Stimulated activated CD8-positive, alpha-beta memory T cell treated with anti-CD3 and anti-CD28 coated beads, Interleukin-15, amount 100 ng/mL, for 1 hour (primary cell): ENCODE measurements at regions not wholly inside any gene's neighbourhood (a gene's known extent, or its start where the extent isn't known, plus 50 kb on each side); places are given as distances from the start of the nearest gene placed in this dataset.
"Not testable (repeated sequence)": the region's sequence is repeated elsewhere in the genome, so short reads cannot be mapped to it uniquely, and the experiment has no call there.

Experiments used
- DNase-seq: peaks from one replicate; pipeline ENCODE4 v3.0.0-alpha.2; 2020; ENCODE audit warnings: low read depth

DNA sequence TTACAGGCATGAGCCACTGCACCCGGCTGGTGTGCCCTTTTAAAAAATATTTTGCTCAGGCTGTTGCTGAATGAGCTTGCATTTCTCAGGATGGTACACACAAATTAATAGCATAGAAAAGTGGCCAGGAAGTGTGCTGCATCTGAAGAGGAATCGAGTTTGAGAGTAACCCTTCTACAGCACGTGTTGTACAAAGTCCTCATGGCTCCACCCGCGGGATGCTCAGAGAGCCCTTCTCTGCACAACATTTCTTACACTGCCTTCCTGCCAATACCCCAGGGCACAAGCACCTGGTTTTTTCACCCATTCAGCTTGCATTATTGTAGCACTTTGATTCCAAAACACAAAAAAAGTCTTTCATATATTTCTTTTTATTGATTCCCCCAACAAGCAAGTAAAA is 90.1 kb upstream of the NEDD4L start:
- DNase-seq: no peak

DNA sequence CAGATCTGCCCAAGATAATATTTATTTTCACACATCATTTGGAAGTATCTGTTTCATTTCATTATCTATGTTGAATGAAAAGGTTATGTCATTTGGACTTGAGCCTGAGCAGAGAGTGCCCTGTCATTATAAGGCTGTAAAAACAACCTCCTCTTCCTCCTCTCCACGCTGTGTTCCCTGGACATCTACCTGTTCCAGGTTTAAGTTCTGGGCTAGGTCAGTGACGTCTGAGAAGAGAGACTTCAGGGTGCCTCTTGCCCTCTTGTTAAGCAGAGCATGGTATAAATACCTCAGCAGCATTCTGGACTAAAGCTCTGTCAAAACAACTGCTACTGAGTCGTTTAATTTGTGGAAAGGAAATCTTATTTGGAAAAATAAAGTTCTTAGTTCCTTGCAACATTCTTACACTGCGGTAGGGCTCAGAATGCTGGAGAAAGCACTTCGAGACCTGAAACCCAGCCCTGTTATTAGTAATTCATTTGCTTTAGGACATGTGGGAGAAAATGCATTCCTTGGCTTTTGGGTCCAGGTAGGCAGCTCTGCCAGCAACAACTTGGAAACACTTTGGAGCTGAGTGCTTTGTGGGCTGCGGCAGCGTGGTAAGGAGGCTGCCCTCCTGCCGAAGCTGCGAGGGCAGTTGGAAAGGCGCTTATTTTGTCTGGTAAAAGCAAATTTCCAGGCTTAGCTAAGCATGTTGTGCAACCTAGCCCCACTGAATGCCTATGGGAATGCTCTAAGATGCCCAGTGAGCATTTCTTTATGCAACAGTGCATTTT is 91.8 kb upstream of the NEDD4L start:
- DNase-seq: no peak

DNA sequence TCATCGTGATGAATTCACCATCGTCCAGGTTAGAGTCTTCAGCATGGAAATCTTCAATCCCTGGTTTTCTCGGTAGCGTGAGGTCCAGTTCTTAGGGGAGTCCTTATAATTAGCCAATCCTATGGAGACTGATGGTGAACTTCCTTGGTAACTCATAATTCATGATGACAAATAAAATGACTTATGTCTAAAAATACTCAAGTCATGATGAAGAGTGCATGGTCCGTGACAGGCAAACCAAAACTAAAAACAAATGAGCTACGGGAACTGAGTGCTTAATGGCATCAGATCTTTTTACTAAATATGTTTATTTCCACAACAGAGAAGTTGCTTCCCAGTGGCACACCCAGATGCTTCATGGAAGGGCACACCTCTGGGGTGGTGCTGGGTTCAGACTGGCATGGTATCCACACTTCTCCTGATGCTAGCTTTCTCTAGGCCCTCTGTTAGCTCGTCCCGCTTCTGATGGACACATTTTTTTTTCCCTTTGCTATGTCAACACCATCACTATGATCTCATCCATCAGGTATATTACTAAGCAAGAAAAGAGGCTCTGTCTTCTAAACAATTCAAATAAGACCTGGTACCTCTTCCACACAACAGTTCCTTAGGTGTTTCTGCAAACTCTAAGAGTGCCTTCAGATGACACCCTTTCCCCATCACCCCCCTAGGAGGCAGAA is 92.8 kb upstream of the NEDD4L start:
- no peak for DNase-seq

DNA sequence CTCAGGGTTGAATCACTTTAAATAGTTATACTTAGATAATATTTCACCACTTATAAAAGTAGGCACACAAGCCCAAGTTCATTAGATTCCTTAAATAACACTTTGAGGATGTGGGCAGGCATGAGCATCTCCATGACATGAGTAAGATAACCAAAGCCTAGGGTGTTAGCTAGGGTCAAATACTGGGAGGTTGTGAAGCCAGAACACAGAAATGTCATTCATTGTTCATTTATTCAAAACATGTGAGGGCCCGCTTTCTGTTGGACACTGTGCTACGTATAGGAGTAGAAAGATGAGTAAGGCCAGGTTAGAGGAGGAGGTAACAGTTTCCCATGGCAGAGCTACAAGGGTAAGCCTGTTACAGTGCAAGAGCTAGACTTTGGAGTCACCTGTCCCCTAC is 93.5 kb upstream of the NEDD4L start:
- DNase-seq: no peak

DNA sequence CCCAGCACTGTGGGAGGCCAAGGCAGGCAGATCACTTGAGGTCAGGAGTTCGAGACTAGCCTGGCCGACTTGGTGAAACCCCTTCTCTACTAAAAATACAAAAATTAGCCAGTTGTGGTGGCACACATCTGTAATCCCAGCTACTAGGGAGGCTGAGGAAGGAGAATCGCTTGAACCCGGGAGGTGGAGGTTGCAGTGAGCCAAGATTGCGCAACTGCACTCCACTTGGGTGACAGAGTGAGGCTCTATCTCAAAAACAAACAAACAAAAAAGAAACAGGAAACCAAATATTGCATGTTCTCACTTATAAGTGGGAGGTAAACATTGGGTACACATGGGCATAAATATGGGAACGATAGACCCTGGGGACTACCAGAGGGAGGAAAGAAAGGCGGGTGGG is 94.7 kb upstream of the NEDD4L start:
- not testable (repeated sequence) for DNase-seq

DNA sequence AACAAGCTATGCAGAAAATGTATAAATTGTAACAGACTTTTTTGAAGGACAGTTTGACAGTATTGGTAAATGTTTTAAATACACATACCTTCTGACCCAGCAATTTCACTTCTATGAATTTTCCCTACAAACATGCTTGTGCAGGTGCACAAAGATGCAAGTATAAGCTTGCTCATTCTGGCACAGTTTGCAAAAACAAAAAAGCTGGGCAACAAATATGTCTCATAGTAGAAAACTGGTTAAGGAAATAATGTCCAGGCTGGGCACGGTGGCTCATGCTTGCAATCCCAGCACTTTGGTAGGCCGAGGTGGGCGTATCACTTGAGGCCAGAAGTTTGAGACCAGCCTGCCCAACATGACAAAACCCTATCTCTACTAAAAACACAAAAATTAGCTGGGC is 96.9 kb upstream of the NEDD4L start:
- no peak for DNase-seq

DNA sequence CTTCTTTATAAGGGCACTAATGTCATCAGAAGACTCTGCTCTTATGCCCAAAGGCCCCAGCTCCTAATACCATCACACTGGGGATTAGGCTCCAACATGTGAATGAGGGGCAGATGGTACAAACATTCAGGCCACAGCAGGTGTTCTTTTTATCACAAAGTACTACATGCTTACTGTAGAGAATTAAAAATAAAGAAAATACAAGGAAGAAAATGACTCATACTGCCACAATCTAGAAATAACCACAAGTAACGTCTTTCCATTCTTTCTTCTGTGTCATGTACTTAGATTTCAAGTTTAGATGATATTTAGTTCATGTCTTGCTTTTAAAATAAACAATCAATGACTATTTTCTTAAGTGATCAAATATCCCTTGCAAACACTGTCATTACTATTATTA is 100.3 kb upstream of the NEDD4L start:
- DNase-seq: no peak

DNA sequence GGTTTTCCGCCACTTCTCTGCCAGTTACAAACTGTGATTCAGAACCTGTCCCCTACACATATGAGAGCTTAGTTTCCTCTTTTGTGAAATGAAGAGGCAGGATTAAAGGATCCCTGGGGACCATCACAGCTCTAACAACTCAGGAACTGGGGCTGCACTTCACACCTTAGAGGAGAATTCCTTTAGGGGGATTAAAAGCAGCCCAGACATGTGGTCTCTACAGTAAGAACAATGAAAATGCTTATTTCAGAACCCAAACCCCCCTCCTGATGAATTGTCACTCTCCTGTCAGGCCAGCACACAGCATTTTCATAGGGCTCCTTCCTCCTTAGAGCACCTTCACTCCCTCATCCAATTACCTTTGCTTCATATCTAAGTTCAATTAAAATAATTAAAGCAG is 101.5 kb upstream of the NEDD4L start:
- DNase-seq: no peak

DNA sequence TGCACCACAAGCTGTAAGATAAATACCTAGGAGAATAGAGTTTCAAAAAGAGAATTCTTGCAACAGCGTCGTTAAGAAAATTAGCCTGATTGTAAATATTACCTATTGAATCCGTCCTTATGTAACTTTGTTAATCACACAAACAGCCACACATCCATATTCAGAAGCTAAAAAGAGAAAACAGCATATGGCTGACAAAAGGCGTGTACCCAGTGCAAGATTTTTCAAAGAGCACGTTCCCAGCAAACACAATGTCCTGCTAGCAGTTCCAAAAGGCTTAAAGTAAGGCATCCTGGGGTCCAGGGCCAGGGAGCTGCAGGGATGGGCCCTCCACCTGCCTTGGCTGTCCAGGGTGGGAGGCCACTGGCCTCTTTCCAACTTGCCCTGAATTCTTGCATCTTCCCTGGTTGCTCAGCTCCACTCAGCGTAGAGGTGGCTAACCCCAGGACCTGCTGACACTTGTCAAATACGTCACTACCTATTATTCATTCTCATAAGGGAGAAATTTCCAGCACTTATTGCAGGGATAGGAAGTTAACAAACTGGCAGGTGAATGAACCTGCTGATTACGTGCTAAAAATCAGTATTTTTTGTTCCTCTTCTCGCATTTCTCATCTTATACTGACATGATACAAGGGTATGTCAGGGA is 102.1 kb upstream of the NEDD4L start:
- no peak for DNase-seq

DNA sequence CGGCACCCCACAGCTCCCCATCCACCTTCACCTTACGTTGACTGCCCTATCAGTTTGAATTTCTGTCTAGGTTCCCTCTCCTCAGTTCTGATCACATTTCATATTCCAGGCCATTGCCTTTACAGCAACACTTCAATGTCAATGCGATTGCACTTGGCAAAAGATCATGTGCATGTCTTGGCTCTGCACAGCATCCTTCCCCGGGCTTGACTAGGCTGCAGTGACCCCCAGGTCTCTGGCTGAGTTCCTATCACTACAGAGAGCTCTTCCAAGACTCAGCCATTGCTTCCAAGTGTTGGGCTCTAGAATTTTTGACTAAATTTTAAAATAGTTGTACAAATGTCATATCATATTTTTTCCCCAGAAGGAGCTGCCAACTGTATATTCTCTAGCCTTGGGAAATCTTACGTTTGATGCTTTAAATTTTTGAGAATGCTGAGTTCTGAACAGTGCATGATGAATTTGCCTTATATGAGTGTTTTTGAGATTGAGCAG is 103.8 kb upstream of the NEDD4L start:
- DNase-seq: no peak

DNA sequence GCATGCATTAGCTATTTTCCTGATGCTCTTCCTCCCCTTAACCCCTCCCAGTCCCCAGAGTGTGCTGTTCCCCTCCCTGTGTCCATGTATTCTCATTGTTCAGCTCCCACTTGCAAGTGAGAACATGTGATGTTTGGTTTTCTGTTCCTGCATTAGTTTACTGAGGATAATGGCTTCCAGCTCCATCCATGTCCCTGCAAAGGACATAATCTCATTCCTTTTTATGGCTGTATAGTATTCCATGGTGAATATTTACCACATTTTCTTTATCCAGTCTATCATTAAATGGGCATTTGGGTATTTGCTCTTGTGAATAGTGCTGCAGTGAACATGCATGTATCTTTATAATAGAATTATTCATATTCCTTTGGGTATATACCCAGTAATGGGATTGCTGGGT is 109.7 kb upstream of the NEDD4L start:
- DNase-seq: not testable (repeated sequence)

DNA sequence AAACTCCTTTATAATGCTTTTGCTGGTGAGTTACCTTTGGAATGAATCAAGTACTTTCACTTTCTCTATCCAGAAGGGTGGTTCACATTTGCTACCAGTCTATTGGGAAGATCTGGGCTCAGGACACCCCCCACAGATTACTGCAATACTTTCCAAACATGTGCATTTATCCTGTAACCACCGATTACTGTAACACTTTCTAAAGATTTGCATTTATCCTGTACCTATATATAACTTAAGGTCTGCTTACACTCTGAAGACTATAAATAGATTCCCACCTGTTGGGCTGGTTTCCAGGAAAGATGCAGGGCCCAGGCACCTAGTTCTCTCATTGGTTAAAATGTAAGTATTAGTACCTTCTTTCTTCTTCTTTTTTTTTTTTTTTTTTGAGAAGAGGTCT is 113.0 kb upstream of the NEDD4L start:
- no peak for DNase-seq

DNA sequence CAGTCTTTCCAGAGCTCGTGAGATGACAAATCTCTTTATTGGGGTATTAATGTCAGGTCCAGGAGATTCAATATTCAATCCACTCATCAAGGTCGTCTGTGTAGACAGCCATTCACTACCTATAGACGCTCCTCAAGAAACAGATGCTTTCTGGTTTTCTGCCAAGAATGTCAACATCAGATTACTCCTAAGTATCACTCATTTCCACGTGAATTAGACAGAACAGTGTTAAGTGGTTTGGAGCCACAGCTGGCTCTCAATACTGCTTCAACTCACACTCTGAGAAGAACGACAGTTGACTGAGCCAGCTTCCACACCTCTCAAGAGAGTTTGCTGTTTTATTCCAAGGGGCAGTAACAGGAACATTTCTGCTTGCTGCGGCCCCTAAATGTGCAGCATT is 113.5 kb upstream of the NEDD4L start:
- DNase-seq: no peak

DNA sequence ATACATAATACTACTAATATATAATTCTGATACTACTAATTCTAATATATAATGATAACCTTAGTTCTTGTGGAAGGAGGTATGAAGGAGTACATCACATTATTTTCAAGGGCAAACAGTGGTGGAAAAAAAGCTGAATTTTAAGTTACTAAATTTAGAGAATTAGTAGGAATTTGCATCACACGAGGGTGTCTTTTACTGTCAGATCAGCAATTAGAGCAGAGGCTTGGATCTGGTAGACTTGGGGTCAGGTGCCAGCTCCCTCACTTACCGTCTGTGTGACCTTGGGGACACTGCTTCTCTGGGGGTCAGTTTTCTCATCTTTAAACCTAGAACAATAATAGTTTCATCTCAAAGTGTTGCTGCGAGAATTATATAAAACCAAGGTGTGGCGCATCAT is 114.1 kb upstream of the NEDD4L start:
- DNase-seq: no peak

DNA sequence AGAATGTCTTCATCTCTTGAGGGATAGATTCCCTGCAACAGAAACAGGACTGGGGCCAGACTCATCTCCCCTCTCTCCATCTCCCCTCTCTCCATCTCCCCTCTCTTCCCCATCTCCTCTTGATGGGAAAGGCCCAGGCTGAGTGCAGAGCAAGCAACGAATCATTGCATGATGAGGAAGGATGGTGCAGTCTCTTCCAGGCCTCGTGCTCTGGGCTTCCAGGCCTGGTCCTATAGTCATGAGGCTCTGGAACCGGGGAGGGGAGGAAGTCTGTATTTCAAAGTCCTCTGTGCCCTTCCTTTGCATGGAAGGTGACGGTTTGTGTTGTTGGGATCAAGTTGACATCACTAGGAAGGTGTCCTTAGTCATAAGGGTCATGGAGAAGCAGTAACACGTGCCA is 115.6 kb upstream of the NEDD4L start:
- DNase-seq: no peak

DNA sequence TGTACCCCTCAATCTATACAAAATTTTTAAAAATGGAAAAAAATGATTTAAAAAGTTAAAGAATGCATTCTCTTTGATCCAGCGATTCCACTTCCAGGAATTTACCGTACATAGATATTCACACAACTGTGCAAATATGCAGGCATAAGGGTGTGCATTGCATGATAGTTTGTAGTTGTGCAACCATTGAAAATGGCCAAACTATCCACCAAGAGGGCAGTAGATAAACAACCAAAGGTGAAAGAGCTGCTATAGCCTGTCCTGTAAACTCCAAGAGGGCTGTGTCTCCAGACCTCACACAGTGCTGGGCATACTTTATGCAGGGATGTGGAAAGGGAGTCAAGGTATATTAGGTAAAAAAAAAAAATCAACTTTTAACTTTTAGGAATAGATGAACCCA is 116.5 kb upstream of the NEDD4L start:
- no peak for DNase-seq

DNA sequence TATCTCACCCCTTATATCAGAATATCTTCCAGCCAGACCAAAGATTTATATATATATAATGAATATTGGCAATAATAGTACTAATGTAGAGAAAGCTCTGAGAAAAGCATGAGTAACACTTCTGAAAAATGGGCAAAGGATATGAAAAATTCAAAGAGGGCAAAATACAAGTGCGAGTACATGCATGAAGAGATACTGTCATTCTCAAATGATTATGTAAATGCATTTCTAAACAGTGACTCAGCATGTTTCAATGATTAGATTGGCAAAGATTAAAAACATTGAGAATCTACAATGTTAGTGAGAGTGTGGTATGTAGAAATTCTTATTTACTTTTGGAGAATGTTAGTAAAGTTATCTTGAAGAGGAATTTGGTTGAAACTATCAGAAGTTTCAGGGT is 118.3 kb upstream of the NEDD4L start:
- DNase-seq: no peak

DNA sequence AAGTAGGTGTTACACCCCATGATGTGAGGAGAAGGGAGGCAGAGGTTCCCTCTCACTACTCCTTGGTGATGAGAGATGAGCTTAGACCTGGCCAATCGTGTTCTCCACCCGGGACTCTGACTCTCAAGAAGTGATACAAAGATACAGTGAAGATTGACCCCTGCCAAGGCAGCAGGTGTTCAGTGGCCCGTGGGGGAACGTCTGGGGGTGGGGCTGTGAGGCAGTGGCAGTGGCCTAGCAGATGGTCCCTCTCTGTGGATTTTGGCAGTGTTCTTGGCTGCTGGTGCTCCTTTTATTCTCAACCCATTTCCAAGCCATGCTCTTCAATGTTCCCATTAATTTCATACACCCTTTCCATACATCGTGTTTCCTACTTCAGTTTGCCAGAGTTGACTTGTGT is 120.4 kb upstream of the NEDD4L start:
- DNase-seq: no peak

DNA sequence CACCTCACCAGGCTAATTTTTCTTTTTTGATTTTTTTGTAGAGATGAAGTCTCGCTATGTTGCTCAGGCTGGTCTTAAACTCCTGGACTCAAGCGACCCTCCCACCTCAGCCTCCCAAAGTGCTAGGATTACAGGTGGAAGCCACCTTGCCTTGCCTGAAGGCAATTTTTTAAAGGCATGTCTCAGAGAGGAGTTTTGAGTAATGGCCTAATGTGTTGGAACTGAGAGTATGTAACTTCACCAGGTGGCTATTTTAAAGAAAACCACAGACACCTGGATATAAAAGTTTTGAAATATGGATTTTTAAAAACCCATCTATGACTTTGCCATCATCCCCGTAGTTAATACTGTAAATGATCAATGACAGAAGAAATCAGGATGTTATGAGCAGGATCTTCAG is 119.8 kb upstream of the ATP8B1 start:
- no peak for DNase-seq

DNA sequence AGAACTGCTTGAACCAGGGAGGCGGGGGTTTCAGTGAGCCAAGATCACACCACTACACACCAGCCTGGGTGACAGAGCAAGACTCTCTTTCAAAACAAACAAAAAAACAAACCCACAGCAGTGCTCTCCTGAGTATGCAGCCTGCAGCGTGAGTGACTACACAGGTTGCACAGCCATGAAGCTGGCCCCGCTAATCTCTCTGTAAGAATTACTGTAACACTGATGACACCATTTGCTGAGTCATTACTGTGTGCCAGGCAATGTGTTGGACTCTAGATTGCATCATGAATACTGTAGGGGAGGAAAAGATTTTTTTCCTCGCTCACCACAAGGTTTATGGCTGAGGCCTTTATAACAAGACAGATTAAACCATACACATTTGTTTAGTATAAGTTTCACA is 118.6 kb upstream of the ATP8B1 start:
- no peak for DNase-seq

DNA sequence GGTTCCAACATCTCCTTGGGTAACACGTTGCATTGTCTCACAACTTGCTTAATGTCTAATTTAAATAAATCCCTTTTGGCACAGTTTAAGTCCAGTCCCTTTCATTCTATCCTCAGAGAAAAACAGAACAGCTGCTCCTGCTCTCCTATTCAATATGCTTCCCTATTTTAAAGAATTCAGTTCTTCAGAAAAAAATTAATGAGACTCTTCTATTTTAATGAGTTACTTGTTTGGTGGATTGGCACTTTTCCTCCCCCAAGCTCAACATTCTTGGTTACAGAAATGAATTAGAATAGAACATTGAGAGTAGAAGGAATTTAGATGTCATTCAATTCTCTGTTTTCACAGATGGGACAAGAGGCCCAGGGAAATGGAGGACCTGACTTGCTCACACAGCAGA is 116.9 kb upstream of the ATP8B1 start:
- no peak for DNase-seq

DNA sequence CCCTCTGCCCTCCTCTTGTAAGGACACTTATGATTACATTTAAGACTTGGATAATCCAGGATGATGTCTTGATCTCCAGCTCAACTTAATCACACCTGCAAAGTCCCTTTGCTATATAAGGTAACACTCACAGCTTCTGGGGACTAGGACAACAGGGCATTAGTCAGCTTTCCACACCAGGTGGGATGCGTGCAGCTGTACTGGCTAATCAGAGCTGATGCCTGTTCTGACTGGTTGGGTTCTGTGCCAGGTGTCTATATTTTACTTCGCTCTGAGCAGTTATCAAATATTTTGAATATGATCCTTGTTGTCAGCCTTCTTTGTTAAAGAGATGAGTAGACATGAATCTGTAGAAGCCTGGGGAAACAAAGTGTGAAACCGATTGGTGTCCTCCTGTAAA is 115.5 kb upstream of the ATP8B1 start:
- no peak for DNase-seq

DNA sequence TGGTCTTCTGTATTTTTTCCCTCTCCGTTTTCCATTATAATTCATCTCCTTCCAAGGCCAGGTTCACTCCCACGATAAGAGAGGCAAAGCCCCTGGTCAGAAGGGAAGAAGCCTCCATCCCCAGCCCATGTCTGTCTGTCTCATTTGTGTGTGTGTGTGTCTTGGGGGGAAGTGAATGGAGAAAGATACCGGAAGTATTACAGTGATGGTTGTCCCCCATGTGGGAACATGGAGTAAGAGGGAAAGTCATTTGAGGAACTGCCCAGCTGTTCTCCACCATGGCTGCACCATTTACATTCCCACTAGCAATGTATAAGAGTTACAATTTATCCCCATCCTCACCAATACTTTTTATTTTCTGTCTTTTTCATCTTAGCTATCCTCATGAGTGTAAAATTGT is 113.6 kb upstream of the ATP8B1 start:
- DNase-seq: no peak
